Endothelial cell of umbilical vein (primary cell): ENCODE measurements at regions not wholly inside any gene's neighbourhood (a gene's known extent, or its start where the extent isn't known, plus 50 kb on each side); places are given as distances from the start of the nearest gene placed in this dataset.

Experiments
- BruUV-seq: library from RNA; stranded (reverse); fragments of 400-500 nt; replicated peaks from 2 replicates; lab custom pipeline; 2021; lab: Mats Ljungman, UMichigan
- CTCF ChIA-PET: fragments of 300-600, 350-600 bp; sonication (Branson Sonifier 250); formaldehyde crosslinking; loops from one replicate; lab custom pipeline; 2021; ENCODE audit warnings: antibody characterized with exemption, inconsistent platforms; lab: Charles Lee
- POLR2A ChIA-PET: fragments of 300-600, 350-600 bp; sonication (Branson Sonifier 250); formaldehyde crosslinking; loops from one replicate; lab custom pipeline; 2021; ENCODE audit warnings: antibody characterized with exemption, inconsistent platforms; lab: Charles Lee
- DNase-seq: peaks from one replicate; pipeline ENCODE4 v3.0.0-alpha.2; 2011; ENCODE audit warnings: low read depth, low spot score
- FAIRE-seq: peaks from 2 replicates; lab custom pipeline; 2011; peaks lifted over from hg19 to GRCh38; lab: Jason Lieb, UNC
- H2AFZ ChIP-seq: 2 replicates; pipeline ENCODE4 v1.6.0; 2012; ENCODE audit warnings: low read depth, low read length, control low read depth, inconsistent platforms
- H3K27ac ChIP-seq: 2 replicates; pipeline ENCODE4 v1.5.1; 2011; ENCODE audit warnings: low read depth, mild to moderate bottlenecking, control low read depth, low read length, moderate library complexity; ENCODE audit not compliant: insufficient read depth
- H3K27me3 ChIP-seq, 2 experiments: 2 replicates each; pipeline versions ENCODE4 v1.6.0 to v1.6.1; 2011; ENCODE audit warnings: low read length in 2 of 2, mixed read lengths in 1 of 2; ENCODE audit not compliant: control insufficient read depth in 2 of 2, insufficient read depth in 2 of 2
- H3K36me3 ChIP-seq, 2 experiments: 2 replicates in 1 of 2; 3 replicates in 1 of 2; pipeline ENCODE4 v1.5.1; 2011; ENCODE audit warnings: low read length in 2 of 2, mild to moderate bottlenecking in 1 of 2, moderate library complexity in 1 of 2; ENCODE audit not compliant: control insufficient read depth in 2 of 2, insufficient read depth in 2 of 2; ENCODE audit errors: extremely low read depth in 1 of 2
- H3K4me1 ChIP-seq: 3 replicates; pipeline ENCODE4 v1.5.1; 2011; ENCODE audit warnings: mild to moderate bottlenecking, low read length; ENCODE audit not compliant: control insufficient read depth, insufficient read depth; ENCODE audit errors: extremely low read depth
- H3K4me2 ChIP-seq: 2 replicates; pipeline ENCODE4 v1.6.1; 2011; ENCODE audit warnings: low read length, control low read depth, mixed read lengths; ENCODE audit not compliant: insufficient read depth
- H3K4me3 ChIP-seq, 3 experiments: fragments of 200-600 bp in 1 of 3; sonication (generic), shearing (Covaris generic) in 1 of 3; replicated peaks in 1 of 3; 2 replicates each; pipeline ENCODE4 v1.5.1; 2011 to 2016; ENCODE audit warnings: control low read depth in 3 of 3, low read length in 3 of 3, mild to moderate bottlenecking in 2 of 3, inconsistent platforms in 1 of 3, low read depth in 1 of 3, moderate library complexity in 1 of 3; ENCODE audit not compliant: insufficient read depth in 1 of 3
- H3K79me2 ChIP-seq: 2 replicates; pipeline ENCODE4 v1.6.0; 2012; ENCODE audit warnings: low read length, inconsistent platforms; ENCODE audit not compliant: control insufficient read depth, insufficient read depth
- H3K9ac ChIP-seq: replicated peaks from 2 replicates; pipeline ENCODE3; 2011; ENCODE audit warnings: low read length, control low read depth; ENCODE audit not compliant: insufficient read depth; ENCODE audit errors: extremely low read depth
- H3K9me1 ChIP-seq: replicated peaks from 3 replicates; pipeline ENCODE4 v1.6.0; 2011; ENCODE audit warnings: mild to moderate bottlenecking, low read length; ENCODE audit not compliant: control insufficient read depth, insufficient read depth; ENCODE audit errors: extremely low read depth
- H3K9me3 ChIP-seq: replicated peaks from 2 replicates; pipeline ENCODE4 v1.5.1; 2012; ENCODE audit warnings: low read length, inconsistent platforms; ENCODE audit not compliant: control insufficient read depth, insufficient read depth
- H4K20me1 ChIP-seq: replicated peaks from 2 replicates; pipeline ENCODE3; 2011; ENCODE audit warnings: mild to moderate bottlenecking, low read length; ENCODE audit not compliant: control insufficient read depth, insufficient read depth; ENCODE audit errors: extremely low read depth
- CTCF ChIP-seq, 2 donors: IDR thresholded peaks; 1 replicate in 1 of 2; 2 replicates in 1 of 2; pipeline ENCODE4 v1.5.1; 2011; ENCODE audit warnings: low read length in 2 of 2, mild to moderate bottlenecking in 2 of 2, moderate library complexity in 2 of 2, control low read depth in 1 of 2, inconsistent platforms in 1 of 2, low read depth in 1 of 2; ENCODE audit not compliant: insufficient read depth in 1 of 2; ENCODE audit errors: extremely low read depth in 1 of 2
- EZH2 ChIP-seq: IDR thresholded peaks from 2 replicates; pipeline ENCODE4 v1.6.1; 2012; ENCODE audit warnings: borderline replicate concordance, low read depth, mild to moderate bottlenecking, moderate library complexity, low read length, inconsistent platforms; ENCODE audit not compliant: severe bottlenecking
- FOS ChIP-seq: IDR thresholded peaks from 2 replicates; pipeline ENCODE4 v1.6.1; 2011; ENCODE audit warnings: mild to moderate bottlenecking, low read length, moderate library complexity, borderline replicate concordance; ENCODE audit not compliant: insufficient read depth
- GATA2 ChIP-seq: IDR thresholded peaks from 2 replicates; pipeline ENCODE4 v1.7.0; 2011; ENCODE audit warnings: low read depth, mild to moderate bottlenecking, moderate library complexity, mixed read lengths, low read length; ENCODE audit not compliant: insufficient read length, insufficient read depth
- JUN ChIP-seq: IDR thresholded peaks from 2 replicates; pipeline ENCODE4 v1.6.1; 2011; ENCODE audit warnings: borderline replicate concordance, low read depth; ENCODE audit not compliant: insufficient read length, insufficient read depth
- MAX ChIP-seq: IDR thresholded peaks from 2 replicates; pipeline ENCODE4 v1.6.1; 2011; ENCODE audit not compliant: insufficient read depth, insufficient read length
- MYC ChIP-seq: IDR thresholded peaks from one replicate; pipeline ENCODE4 v1.6.1; 2011; ENCODE audit warnings: mild to moderate bottlenecking, low read depth, low read length
- POLR2A ChIP-seq: IDR thresholded peaks from 2 replicates; pipeline ENCODE4 v1.6.1; 2012; ENCODE audit warnings: low read depth, mild to moderate bottlenecking, control low read depth, low read length
- POLR2AphosphoS5 ChIP-seq: IDR thresholded peaks from 2 replicates; pipeline ENCODE4 v1.6.1; 2012; ENCODE audit warnings: low read depth, mild to moderate bottlenecking, control low read depth, low read length, moderate library complexity; ENCODE audit not compliant: insufficient read depth
- dilution Hi-C: fragments of 300-500 bp; cut with MboI; formaldehyde crosslinking; loops from one replicate; pipeline ENCODE4 v1.15.0; 2019; ENCODE audit warnings: low sequenced_read_pairs; ENCODE audit not compliant: extremely low pct_ligation_motif_present
- intact Hi-C: fragments of 100-400 bp; cut with micrococcal nuclease; formaldehyde crosslinking; loops from one replicate; pipeline ENCODE4 v1.10.0; 2022

GRCh38 chr22:27159016-27159415 lies 501.6 kb downstream of the MIAT start:
- dilution Hi-C loops: no loop called here
- no peak for FAIRE-seq

GRCh38 chr22:27159716-27160295 lies 502.4 kb downstream of the MIAT start:
- intact Hi-C loops: no loop called here
- ChIA-PET CTCF (no interaction called here), POLR2A (no interaction called here)
- H3K9me1 ChIP-seq: no peaks in the 10 kb centered on the region
- no peak overlapping the region for H3K27ac ChIP-seq
- H2AFZ ChIP-seq: no peak overlapping the region
- H3K9me3 ChIP-seq: no peaks in the 10 kb centered on the region
- no peak for DNase-seq
- no TSS peak for BruUV-seq
- no peak overlapping the region for H3K9ac ChIP-seq
- TF ChIP-seq GATA2: no peak
- no peak for TF ChIP-seq JUN
- no peak for TF ChIP-seq MAX
- no peak for TF ChIP-seq POLR2A
- no peak for TF ChIP-seq FOS
- TF ChIP-seq MYC: no peak
- TF ChIP-seq POLR2AphosphoS5: no peak
- no peak for TF ChIP-seq EZH2
- TF ChIP-seq CTCF (IDR thresholded peaks at IDR 0.05; ENCODE audit: extremely low read depth in 1 of 2, insufficient read depth in 1 of 2, low read depth in 1 of 2, low read length in 2 of 2): no peak
- H3K4me3 ChIP-seq: no peak overlapping the region
- dilution Hi-C loops: no loop called here
- no peak for FAIRE-seq
- no peaks in the 10 kb centered on the region for H3K36me3 ChIP-seq
- H4K20me1 ChIP-seq: no peaks in the 10 kb centered on the region
- H3K79me2 ChIP-seq: no peaks in the 10 kb centered on the region
- H3K27me3 ChIP-seq: peaks cover 0 to 5% of the 10 kb centered on the region in 2 experiments
- peaks cover 3% of the 10 kb centered on the region for H3K4me1 ChIP-seq
- no peak overlapping the region for H3K4me2 ChIP-seq

More at GRCh38 chr22:27159016-27159415, 501.6 kb downstream of the MIAT start:
- Histone ChIP-seq H3K9me1 (no peaks in the 10 kb centered on the region), H3K36me3 (no peaks in the 10 kb centered on the region), H3K9me3 (no peaks in the 10 kb centered on the region), H2AFZ (no peak overlapping the region), H3K4me1 (peaks cover 9% of the 10 kb centered on the region), H3K4me3 (no peak overlapping the region), H3K79me2 (no peaks in the 10 kb centered on the region), H3K4me2 (no peak overlapping the region), H4K20me1 (no peaks in the 10 kb centered on the region), H3K27me3 (peaks cover 0 to 5% of the 10 kb centered on the region in 2 experiments), H3K9ac (no peak overlapping the region), H3K27ac (no peak overlapping the region)
- intact Hi-C loops: no loop called here
- no peak for DNase-seq
- no TSS peak for BruUV-seq
- TF ChIP-seq JUN: no peak
- POLR2A ChIA-PET: no interaction called here
- CTCF ChIA-PET: no interaction called here
